ENCODE measurements at regions not wholly inside any gene's neighbourhood (a gene's known extent, or its start where the extent isn't known, plus 50 kb on each side); places are given as distances from the start of the nearest gene placed in this dataset.

GRCh38 chr7:117963264-117964197 is 90.3 kb upstream of the CTTNBP2 start:
- Histone ChIP-seq H3K4me3 (ENCODE audit: low read length) (no peak overlapping the region), H3K9me2 (ENCODE audit: insufficient read depth, low read length) (no peaks in the 10 kb centered on the region), H3K4me2 (ENCODE audit: low read length) (no peak overlapping the region), H2AFZ (ENCODE audit: low read depth, low read length) (no peak overlapping the region), H3K79me2 (replicated peaks; ENCODE audit: insufficient read depth, low read length) (no peaks in the 10 kb centered on the region), H3K9me3 (ENCODE audit: low read length) (no peaks in the 10 kb centered on the region), H3K36me3 (ENCODE audit: insufficient read depth, low read length) (no peaks in the 10 kb centered on the region), H3K9ac (ENCODE audit: low read length) (no peak overlapping the region), H3K27ac (ENCODE audit: low read length) (no peak overlapping the region), H3F3A (ENCODE audit: insufficient read depth, low read length, poor library complexity, severe bottlenecking) (no peaks in the 10 kb centered on the region), H3K27me3 (ENCODE audit: insufficient read depth, low read depth, low read length) (no peaks in the 10 kb centered on the region), H4K20me1 (ENCODE audit: insufficient read depth) (no peaks in the 10 kb centered on the region)
- no peak for TF ChIP-seq RAD21 (conservative IDR thresholded peaks at IDR 0.05)
- TF ChIP-seq REST (IDR thresholded peaks at IDR 0.05; ENCODE audit: borderline replicate concordance), result no peak
- TF ChIP-seq POLR2AphosphoS5 (IDR thresholded peaks at IDR 0.05), result no peak
- TF ChIP-seq MXI1 (conservative IDR thresholded peaks at IDR 0.05; ENCODE audit: poor library complexity, severe bottlenecking), result no peak
- TF ChIP-seq EP300 (conservative IDR thresholded peaks at IDR 0.05; ENCODE audit: poor library complexity, severe bottlenecking), result no peak
- TF ChIP-seq SMC3 (conservative IDR thresholded peaks at IDR 0.05; ENCODE audit: poor library complexity), result no peak
- TF ChIP-seq CTCF (IDR thresholded peaks at IDR 0.05; ENCODE audit: poor library complexity, severe bottlenecking), result no peak
- no peak for TF ChIP-seq EZH2 (IDR thresholded peaks at IDR 0.05; ENCODE audit: borderline replicate concordance, insufficient read depth, low read length, poor library complexity, severe bottlenecking)
- no peak for TF ChIP-seq TAF1 (IDR thresholded peaks at IDR 0.05; ENCODE audit: low read depth)

- Histone ChIP-seq H3K9me2 (ENCODE audit: insufficient read depth, low read length) (no peaks in the 10 kb centered on the region), H4K20me1 (ENCODE audit: insufficient read depth) (no peaks in the 10 kb centered on the region), H3K27ac (ENCODE audit: low read length) (no peak overlapping the region), H3K9me3 (ENCODE audit: low read length) (no peaks in the 10 kb centered on the region), H2AFZ (ENCODE audit: low read depth, low read length) (no peak overlapping the region), H3K79me2 (replicated peaks; ENCODE audit: insufficient read depth, low read length) (no peaks in the 10 kb centered on the region), H3K9ac (ENCODE audit: low read length) (no peak overlapping the region), H3K4me2 (ENCODE audit: low read length) (no peak overlapping the region), H3K27me3 (ENCODE audit: insufficient read depth, low read depth, low read length) (no peaks in the 10 kb centered on the region), H3K36me3 (ENCODE audit: insufficient read depth, low read length) (no peaks in the 10 kb centered on the region), H3K4me3 (ENCODE audit: low read length) (no peak overlapping the region), H3F3A (ENCODE audit: insufficient read depth, low read length, poor library complexity, severe bottlenecking) (no peaks in the 10 kb centered on the region)
- TF ChIP-seq EP300 (conservative IDR thresholded peaks at IDR 0.05; ENCODE audit: poor library complexity, severe bottlenecking), result no peak
- TF ChIP-seq POLR2AphosphoS5 (IDR thresholded peaks at IDR 0.05), result no peak
- no peak for TF ChIP-seq SMC3 (conservative IDR thresholded peaks at IDR 0.05; ENCODE audit: poor library complexity)
- TF ChIP-seq CTCF (IDR thresholded peaks at IDR 0.05; ENCODE audit: poor library complexity, severe bottlenecking), result no peak
- TF ChIP-seq TAF1 (IDR thresholded peaks at IDR 0.05; ENCODE audit: low read depth), result no peak
- TF ChIP-seq REST (IDR thresholded peaks at IDR 0.05; ENCODE audit: borderline replicate concordance), result no peak
- no peak for TF ChIP-seq EZH2 (IDR thresholded peaks at IDR 0.05; ENCODE audit: borderline replicate concordance, insufficient read depth, low read length, poor library complexity, severe bottlenecking)
- no peak for TF ChIP-seq RAD21 (conservative IDR thresholded peaks at IDR 0.05)
- TF ChIP-seq MXI1 (conservative IDR thresholded peaks at IDR 0.05; ENCODE audit: poor library complexity, severe bottlenecking), result no peak
These were observed 97.6 kb upstream of the CTTNBP2 start for GRCh38 chr7:117970801-117971200.

All from neural cell (in vitro differentiated cells).